ENCODE measurements at regions not wholly inside any gene's neighbourhood (a gene's known extent, or its start where the extent isn't known, plus 50 kb on each side); places are given as distances from the start of the nearest gene placed in this dataset.
"Not testable (repeated sequence)": the region's sequence is repeated elsewhere in the genome, so short reads cannot be mapped to it uniquely, and the experiment has no call there.

DNA sequence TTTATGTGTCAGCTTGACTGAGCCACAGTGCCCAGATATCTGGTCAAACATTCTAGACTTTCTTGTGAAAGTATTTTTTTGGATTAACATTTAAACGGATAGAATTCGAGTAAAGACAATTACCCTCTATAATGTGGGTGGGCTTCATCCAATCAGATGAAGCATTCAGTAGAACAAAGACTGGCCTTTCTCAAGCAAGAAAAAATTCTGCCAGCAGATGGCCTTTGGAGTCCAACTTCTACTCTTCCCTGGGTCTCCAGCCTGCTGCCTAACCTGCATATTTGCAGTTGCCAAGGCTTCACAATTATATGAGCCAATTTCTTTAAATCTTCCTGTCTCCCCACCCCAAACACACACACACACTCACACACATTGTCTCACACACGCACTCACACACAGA, 86.4 kb downstream of the MED10 start:
- Histone ChIP-seq H3K27ac (no peak overlapping the region), H3K4me3 (no peak overlapping the region), H3K9me3 (no peaks in the 10 kb centered on the region), H3K4me1 (no peaks in the 10 kb centered on the region), H3K36me3 (no peaks in the 10 kb centered on the region), H3K27me3 (no peaks in the 10 kb centered on the region)
- in situ Hi-C loops (cut with MboI; ENCODE audit: low pct_ligation_motif_present in 1 of 4, low pct_unique_long_range_greater_than_20kb in 1 of 4, low sequenced_read_pairs in 3 of 4): no loop called here
- DNase-seq: no peak
- WGBS, 2 donors (ENCODE audit: low coverage in 1 of 2): 11 to 13% methylated on average over 3 of the region's 3 CpGs
- intact Hi-C loops (cut with DNase I; ENCODE audit: low total_unique reads): no loop called here
- TF ChIP-seq EP300 (IDR thresholded peaks at IDR 0.05; ENCODE audit: low read depth) (no peak), POLR2A (IDR thresholded peaks at IDR 0.05) (no peak), POLR2AphosphoS5 (IDR thresholded peaks at IDR 0.05) (no peak), CTCF (IDR thresholded peaks at IDR 0.05) (no peak)

DNA sequence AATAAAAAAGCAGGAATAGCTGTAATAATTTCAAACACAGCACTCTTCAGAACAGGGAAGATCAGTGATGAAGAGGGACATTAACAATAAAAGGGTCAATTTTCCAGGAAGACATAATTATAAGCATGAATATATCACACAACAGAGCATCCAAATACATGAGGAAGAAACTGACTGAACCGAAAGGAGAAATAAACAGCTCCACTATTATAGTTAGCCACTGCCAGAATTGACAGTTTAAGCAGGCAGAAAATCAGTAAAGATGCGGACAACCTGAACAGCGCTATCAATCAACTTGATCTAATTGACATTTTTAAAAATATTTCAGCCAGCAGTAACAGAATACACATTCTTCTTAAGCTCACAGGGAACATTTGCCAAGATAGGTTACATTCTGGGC, 89.1 kb downstream of the MED10 start:
- no peaks in the 10 kb centered on the region for H3K4me1 ChIP-seq
- no peaks in the 10 kb centered on the region for H3K36me3 ChIP-seq
- in situ Hi-C loops (cut with MboI; ENCODE audit: low pct_ligation_motif_present in 1 of 4, low pct_unique_long_range_greater_than_20kb in 1 of 4, low sequenced_read_pairs in 3 of 4) (no loop called here), intact Hi-C loops (cut with DNase I; ENCODE audit: low total_unique reads) (no loop called here)
- no peak for DNase-seq
- 87 to 90% methylated on average over 3 of the region's 3 CpGs for WGBS, 2 donors (ENCODE audit: low coverage in 1 of 2)
- no peak overlapping the region for H3K27ac ChIP-seq
- no peaks in the 10 kb centered on the region for H3K27me3 ChIP-seq
- no peaks in the 10 kb centered on the region for H3K9me3 ChIP-seq
- H3K4me3 ChIP-seq: no peak overlapping the region
- no peak for TF ChIP-seq POLR2AphosphoS5 (IDR thresholded peaks at IDR 0.05)
- TF ChIP-seq POLR2A (IDR thresholded peaks at IDR 0.05): no peak
- no peak for TF ChIP-seq EP300 (IDR thresholded peaks at IDR 0.05; ENCODE audit: low read depth)
- TF ChIP-seq CTCF (IDR thresholded peaks at IDR 0.05): no peak

- H3K9me3 ChIP-seq: no peaks in the 10 kb centered on the region
- TF ChIP-seq CTCF (IDR thresholded peaks at IDR 0.05): no peak
- TF ChIP-seq POLR2A (IDR thresholded peaks at IDR 0.05): no peak
- no peak for TF ChIP-seq EP300 (IDR thresholded peaks at IDR 0.05; ENCODE audit: low read depth)
- no peak for TF ChIP-seq POLR2AphosphoS5 (IDR thresholded peaks at IDR 0.05)
- H3K4me1 ChIP-seq: no peaks in the 10 kb centered on the region
- no peak overlapping the region for H3K27ac ChIP-seq
- DNase-seq: no peak
- H3K27me3 ChIP-seq: no peaks in the 10 kb centered on the region
- H3K36me3 ChIP-seq: no peaks in the 10 kb centered on the region
- intact Hi-C loops (cut with DNase I; ENCODE audit: low total_unique reads): no loop called here
- 43 to 51% methylated on average over 3 to 6 of the region's 6 CpGs for WGBS, 2 donors (ENCODE audit: low coverage in 1 of 2)
- H3K4me3 ChIP-seq: no peak overlapping the region
- in situ Hi-C loops (cut with MboI; ENCODE audit: low pct_ligation_motif_present in 1 of 4, low pct_unique_long_range_greater_than_20kb in 1 of 4, low sequenced_read_pairs in 3 of 4): no loop called here
Measured at GRCh38 chr5:6287176-6287575, 91.2 kb downstream of the MED10 start.

GRCh38 chr5:6286404-6286803, 91.9 kb downstream of the MED10 start:
- Histone ChIP-seq H3K4me3 (no peak overlapping the region), H3K27ac (no peak overlapping the region), H3K4me1 (no peaks in the 10 kb centered on the region), H3K9me3 (no peaks in the 10 kb centered on the region), H3K27me3 (no peaks in the 10 kb centered on the region), H3K36me3 (no peaks in the 10 kb centered on the region)
- DNase-seq: no peak
- no peak for TF ChIP-seq POLR2AphosphoS5 (IDR thresholded peaks at IDR 0.05)
- no peak for TF ChIP-seq CTCF (IDR thresholded peaks at IDR 0.05)
- no peak for TF ChIP-seq POLR2A (IDR thresholded peaks at IDR 0.05)
- TF ChIP-seq EP300 (IDR thresholded peaks at IDR 0.05; ENCODE audit: low read depth): no peak
- in situ Hi-C loops (cut with MboI; ENCODE audit: low pct_ligation_motif_present in 1 of 4, low pct_unique_long_range_greater_than_20kb in 1 of 4, low sequenced_read_pairs in 3 of 4): no loop called here
- intact Hi-C loops (cut with DNase I; ENCODE audit: low total_unique reads): no loop called here
- WGBS, 2 donors (ENCODE audit: low coverage in 1 of 2): 84 to 91% methylated on average over 7 of the region's 7 CpGs

DNA sequence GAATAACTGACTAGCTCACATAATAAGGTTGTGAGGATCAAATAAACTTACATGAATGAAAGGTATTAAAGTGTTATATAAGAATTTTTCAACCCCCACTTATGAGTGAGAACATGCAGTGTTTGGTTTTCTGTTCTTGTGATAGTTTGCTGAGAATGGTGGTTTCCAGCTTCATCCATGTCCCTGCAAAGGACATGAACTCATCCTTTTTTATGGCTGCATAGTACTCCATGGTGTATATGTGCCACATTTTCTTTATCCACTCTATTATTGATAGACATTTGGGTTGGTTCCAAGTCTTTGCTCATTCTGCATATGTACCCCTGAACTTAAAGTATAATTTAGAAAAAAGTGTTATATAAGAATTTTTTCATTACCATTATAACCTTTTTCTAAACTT, 93.9 kb downstream of the MED10 start:
- H3K27me3 ChIP-seq; intact Hi-C loops (cut with DNase I; ENCODE audit: low total_unique reads); H3K9me3 ChIP-seq; H3K4me3 ChIP-seq; DNase-seq; H3K27ac ChIP-seq; H3K4me1 ChIP-seq; H3K36me3 ChIP-seq; in situ Hi-C loops (cut with MboI; ENCODE audit: low pct_ligation_motif_present in 1 of 4, low pct_unique_long_range_greater_than_20kb in 1 of 4, low sequenced_read_pairs in 3 of 4): not testable (repeated sequence)

Measured in transverse colon (tissue), 4 donors.